Heart left ventricle (tissue), 16 donors: ENCODE measurements at regions not wholly inside any gene's neighbourhood (a gene's known extent, or its start where the extent isn't known, plus 50 kb on each side); places are given as distances from the start of the nearest gene placed in this dataset.

Experiments used
- ATAC-seq, 4 donors: fragments of 200-7000 bp; cut with Tn5 transposase; one replicate each; pipeline ENCODE4 v1.9.1; 2020 to 2022; ENCODE audit warnings: moderate library complexity in 4 of 4, mild to moderate bottlenecking in 3 of 4, moderate number of reproducible peaks in 1 of 4
- DNase-seq, 5 donors: peaks; one replicate each; pipeline ENCODE4 v3.0.0-alpha.2; 2020
- H3K27ac ChIP-seq, 12 donors: fragments of 200-600 bp; sonication (generic) in 4 of 12; one replicate each; pipeline versions ENCODE4 v1.5.0 to v1.8.0; 2016 to 2022; ENCODE audit warnings: mild to moderate bottlenecking in 2 of 12
- H3K27me3 ChIP-seq, 9 donors: fragments of 200-600 bp; sonication (generic) in 2 of 9; one replicate each; pipeline versions ENCODE4 v1.5.1 to v1.8.0; 2016 to 2022; ENCODE audit warnings: mild to moderate bottlenecking in 3 of 9
- H3K36me3 ChIP-seq, 9 donors: fragments of 200-600 bp; sonication (generic) in 2 of 9; one replicate each; pipeline versions ENCODE4 v1.5.0 to v1.8.0; 2018 to 2022; ENCODE audit warnings: mild to moderate bottlenecking in 2 of 9
- H3K4me1 ChIP-seq, 12 donors: fragments of 200-600 bp; sonication (generic) in 4 of 12; one replicate each; pipeline versions ENCODE4 v1.5.0 to v1.8.0; 2016 to 2022; ENCODE audit warnings: mild to moderate bottlenecking in 3 of 12
- H3K4me3 ChIP-seq, 12 donors: fragments of 200-600 bp; sonication (generic) in 4 of 12; one replicate each; pipeline versions ENCODE4 v1.5.0 to v1.8.0; 2017 to 2022; ENCODE audit warnings: mild to moderate bottlenecking in 9 of 12, moderate library complexity in 4 of 12
- H3K9me3 ChIP-seq, 12 donors: fragments of 200-600 bp; sonication (generic) in 4 of 12; one replicate each; pipeline versions ENCODE4 v1.5.0 to v1.8.0; 2016 to 2022; ENCODE audit warnings: mild to moderate bottlenecking in 1 of 12
- POLR2A ChIP-seq, 2 donors: fragments of 450-650 bp; IDR thresholded peaks; one replicate each; pipeline ENCODE4 v1.6.1; 2017; ENCODE audit warnings: antibody characterized with exemption in 2 of 2, mild to moderate bottlenecking in 2 of 2, moderate library complexity in 2 of 2
- WGBS, 4 donors: extraction: QIAGEN DNeasy Blood & Tissue Kit in 2 of 4; methylation state at CpG; one replicate each; pipeline versions ENCODE4 v1.1.5 to v1.1.7; 2013 to 2018; 5-methylcytosine and 5-hydroxymethylcytosine counted together
- intact Hi-C, 10 donors: fragments of 100-400 bp; cut with DNase I; formaldehyde crosslinking; loops; one replicate each; pipeline versions ENCODE4 v1.11.1 to v1.14.2; 2022
- TF ChIP-seq, protein P1 (sequence below), 12 donors: fragments of 200-600 bp; sonication (generic) in 4 of 12; IDR thresholded peaks; one replicate each; pipeline versions ENCODE4 v1.5.0 to v1.8.0; 2018 to 2022; ENCODE audit warnings: antibody characterized with exemption in 12 of 12, mild to moderate bottlenecking in 5 of 12
- donor health status: ischemic (EF 13 %, LVEDD 7.1; RV severe dilation, severe dysfunction).
- donor health status: healthy with polysubstance abuse.
- donor health status: DM: no; HTN: yes; CAD: no.
- donor health status: DM: no; HTN: no; CAD: no.
- donor health status: ischemic (EF 25% LVEDD 6.9; RV normal size, moderate dysfunction).
- donor health status: ischemic (EF 25% LVEDD 5.7; RV mildly dilated, moderate dysfunction).
- donor health status: healthy.
- donor health status: DM: yes; HTN: yes; CAD: no.
- donor health status: ischemic (EF 35%, LVEDD 5.7; RV mildly dilated, moderate dysfunction).
- donor health status: nonischemic (EF 11% LVEDD 7.7; RV severe dilation, severe dysfunction).
- donor health status: DM: yes; HTN: yes; CAD: no.
- donor health status: PGD.
- donor health status: ischemic (EF 29% LVEDD 5.4; RV normal size, mild dysfunction).
- donor health status: nonischemic (EF 23%, LVEDD 6.1; RV moderate dilation, normal function).

DNA sequence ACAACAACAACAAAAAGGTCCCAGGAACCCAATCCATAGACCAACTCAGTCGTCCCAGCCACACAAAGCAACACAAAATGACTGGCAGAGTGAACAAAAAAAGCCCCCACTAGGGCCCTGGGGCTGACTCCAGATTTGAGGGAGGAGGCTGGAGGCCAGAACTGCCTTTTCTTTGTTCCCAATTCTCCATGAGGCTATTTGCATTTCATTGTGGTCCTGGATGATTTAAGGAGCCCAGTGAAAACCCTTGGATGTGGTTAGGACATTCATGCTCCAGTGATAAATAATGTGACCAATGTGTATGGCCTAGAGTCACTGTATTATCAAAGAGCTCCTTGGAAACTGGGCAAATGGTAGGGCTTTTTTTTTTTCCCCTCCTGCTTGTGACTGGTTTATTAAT lies 192.9 kb downstream of the NUAK1 start:
- intact Hi-C loops = no loop called here
- H3K36me3 ChIP-seq = no peaks in the 10 kb centered on the region
- peaks cover 0 to 29% (median 3%) of the 10 kb centered on the region in 12 donors for H3K4me1 ChIP-seq
- 74 to 91% (median 87%) methylated on average over 1 of the region's 1 CpG for WGBS, 4 donors
- H3K4me3 ChIP-seq = no peak overlapping the region
- TF ChIP-seq POLR2A (IDR thresholded peaks at IDR 0.05) = no peak
- TF ChIP-seq, protein P1, sequence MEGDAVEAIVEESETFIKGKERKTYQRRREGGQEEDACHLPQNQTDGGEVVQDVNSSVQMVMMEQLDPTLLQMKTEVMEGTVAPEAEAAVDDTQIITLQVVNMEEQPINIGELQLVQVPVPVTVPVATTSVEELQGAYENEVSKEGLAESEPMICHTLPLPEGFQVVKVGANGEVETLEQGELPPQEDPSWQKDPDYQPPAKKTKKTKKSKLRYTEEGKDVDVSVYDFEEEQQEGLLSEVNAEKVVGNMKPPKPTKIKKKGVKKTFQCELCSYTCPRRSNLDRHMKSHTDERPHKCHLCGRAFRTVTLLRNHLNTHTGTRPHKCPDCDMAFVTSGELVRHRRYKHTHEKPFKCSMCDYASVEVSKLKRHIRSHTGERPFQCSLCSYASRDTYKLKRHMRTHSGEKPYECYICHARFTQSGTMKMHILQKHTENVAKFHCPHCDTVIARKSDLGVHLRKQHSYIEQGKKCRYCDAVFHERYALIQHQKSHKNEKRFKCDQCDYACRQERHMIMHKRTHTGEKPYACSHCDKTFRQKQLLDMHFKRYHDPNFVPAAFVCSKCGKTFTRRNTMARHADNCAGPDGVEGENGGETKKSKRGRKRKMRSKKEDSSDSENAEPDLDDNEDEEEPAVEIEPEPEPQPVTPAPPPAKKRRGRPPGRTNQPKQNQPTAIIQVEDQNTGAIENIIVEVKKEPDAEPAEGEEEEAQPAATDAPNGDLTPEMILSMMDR (IDR thresholded peaks at IDR 0.05) = no peak
- no peaks in the 10 kb centered on the region for H3K27me3 ChIP-seq
- DNase-seq (no peak), ATAC-seq (no peak)
- H3K9me3 ChIP-seq = peaks cover 0 to 3% (median 0%) of the 10 kb centered on the region in 12 donors
- H3K27ac ChIP-seq = peak overlapping the region in 3 of 12 donors; percentile 18 to 74 (median 61)

DNA sequence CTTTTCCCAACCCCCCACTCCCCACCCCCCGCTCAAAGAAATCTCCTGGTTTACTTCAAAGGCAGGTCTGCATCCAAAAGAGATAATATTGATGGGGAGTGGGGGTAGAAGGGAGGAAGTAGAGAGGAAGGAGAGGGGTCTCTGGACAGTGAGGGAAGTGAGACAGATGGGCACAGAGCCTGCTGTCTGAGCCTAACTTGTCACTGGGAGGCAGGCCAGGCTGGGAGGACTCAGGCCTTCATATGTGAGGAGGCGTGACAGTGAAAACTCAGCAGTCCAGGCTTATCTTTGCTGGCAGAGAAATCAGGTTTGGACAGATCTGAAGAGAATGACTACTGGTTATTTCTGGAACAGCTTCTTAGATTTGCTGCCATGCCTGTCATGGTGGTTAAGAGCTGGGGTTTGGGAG lies 192.3 kb downstream of the NUAK1 start:
- Histone ChIP-seq H3K9me3 (peaks cover 0 to 3% (median 0%) of the 10 kb centered on the region in 12 donors), H3K36me3 (no peaks in the 10 kb centered on the region), H3K4me3 (no peak overlapping the region), H3K27ac (peak overlapping the region in 9 of 12 donors; percentile 25 to 82 (median 61)), H3K27me3 (no peaks in the 10 kb centered on the region), H3K4me1 (peaks cover 0 to 33% (median 3%) of the 10 kb centered on the region in 12 donors)
- peak; percentile 89 to 95 (median 92) for ATAC-seq
- peak; percentile 65 to 76 (median 72) for DNase-seq
- intact Hi-C loops = no loop called here
- WGBS, 4 donors = 37 to 60% (median 47%) methylated on average over 2 of the region's 2 CpGs
- no peak for TF ChIP-seq POLR2A (IDR thresholded peaks at IDR 0.05)
- TF ChIP-seq, protein P1 (IDR thresholded peaks at IDR 0.05) = peak in 1 of 12 donors; percentile 27

DNA sequence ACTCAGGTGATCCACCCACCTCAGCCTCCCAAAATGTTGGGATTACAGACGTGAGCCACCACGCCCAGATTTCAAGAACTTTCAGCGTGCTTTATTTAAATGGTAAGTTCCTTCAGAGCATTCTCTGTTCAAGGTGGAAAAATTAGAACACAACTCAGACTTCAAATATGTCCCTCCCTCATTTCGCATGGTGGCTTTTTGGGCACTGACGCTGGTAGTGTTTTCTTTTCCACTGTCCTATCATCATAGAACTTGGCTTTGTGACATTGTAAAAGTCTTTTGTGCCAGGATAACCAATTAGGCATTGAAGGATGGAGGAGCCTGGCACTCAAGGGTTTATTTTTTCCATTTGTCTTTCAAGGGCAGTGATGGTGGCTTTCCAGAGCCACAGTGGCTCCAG lies 190.8 kb downstream of the NUAK1 start:
- ATAC-seq (peak; percentile 28 to 73 (median 56)), DNase-seq (peak in 1 of 5 donors; percentile 39)
- H3K27me3 ChIP-seq = no peaks in the 10 kb centered on the region
- peaks cover 0 to 38% (median 3%) of the 10 kb centered on the region in 12 donors for H3K4me1 ChIP-seq
- TF ChIP-seq POLR2A (IDR thresholded peaks at IDR 0.05) = no peak
- TF ChIP-seq, protein P1 (IDR thresholded peaks at IDR 0.05) = no peak
- H3K9me3 ChIP-seq = peaks cover 0 to 3% (median 0%) of the 10 kb centered on the region in 12 donors
- H3K4me3 ChIP-seq = no peak overlapping the region
- H3K27ac ChIP-seq = peak overlapping the region in 8 of 12 donors; percentile 25 to 82 (median 56)
- H3K36me3 ChIP-seq = no peaks in the 10 kb centered on the region
- WGBS, 4 donors = 64 to 73% (median 69%) methylated on average over 5 of the region's 5 CpGs
- intact Hi-C loops = no loop called here

DNA sequence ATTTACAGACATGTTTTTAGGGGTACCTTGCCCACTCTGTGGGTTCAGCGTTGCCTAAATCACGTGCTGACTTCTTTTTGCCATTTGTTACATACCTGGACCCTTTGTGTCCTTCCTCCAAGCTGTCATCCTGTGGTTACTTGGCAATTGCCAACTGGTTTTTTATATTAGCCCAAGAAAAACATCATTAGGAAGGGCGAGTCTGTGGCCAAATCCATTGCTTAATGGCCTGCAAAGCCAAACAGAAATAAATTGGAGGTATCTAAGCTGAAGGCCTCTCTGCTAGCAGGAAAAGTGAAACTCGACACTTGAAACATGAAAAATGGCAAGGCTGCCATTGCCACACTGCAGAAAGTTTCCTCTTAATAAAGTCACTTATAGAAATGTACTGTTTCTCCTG lies 190.4 kb downstream of the NUAK1 start:
- peaks cover 0 to 2% (median 0%) of the 10 kb centered on the region in 12 donors for H3K9me3 ChIP-seq
- H3K27me3 ChIP-seq = no peaks in the 10 kb centered on the region
- peaks cover 0 to 38% (median 3%) of the 10 kb centered on the region in 12 donors for H3K4me1 ChIP-seq
- no peak for TF ChIP-seq POLR2A (IDR thresholded peaks at IDR 0.05)
- TF ChIP-seq, protein P1 (IDR thresholded peaks at IDR 0.05) = no peak
- no peak overlapping the region for H3K4me3 ChIP-seq
- ATAC-seq = no peak
- intact Hi-C loops = no loop called here
- peak overlapping the region in 5 of 12 donors; percentile 21 to 61 (median 37) for H3K27ac ChIP-seq
- DNase-seq = no peak
- H3K36me3 ChIP-seq = no peaks in the 10 kb centered on the region
- WGBS, 4 donors = 70 to 88% (median 77%) methylated on average over 4 of the region's 4 CpGs
